Rectal smooth muscle tissue (tissue), 1 donor: ENCODE measurements at regions not wholly inside any gene's neighbourhood (a gene's known extent, or its start where the extent isn't known, plus 50 kb on each side); places are given as distances from the start of the nearest gene placed in this dataset.

Experiments
- H3K27ac ChIP-seq: one replicate; pipeline ENCODE4 v1.7.0; 2013; ENCODE audit warnings: low read depth, low read length, inconsistent platforms
- H3K27me3 ChIP-seq: one replicate; pipeline ENCODE4 v1.7.0; 2013; ENCODE audit warnings: low read length; ENCODE audit not compliant: control insufficient read depth, insufficient read depth
- H3K36me3 ChIP-seq: one replicate; pipeline ENCODE4 v1.7.0; 2013; ENCODE audit warnings: low read length; ENCODE audit not compliant: control insufficient read depth, insufficient read depth
- H3K4me1 ChIP-seq: one replicate; pipeline ENCODE4 v1.7.0; 2013; ENCODE audit warnings: low read length; ENCODE audit not compliant: control insufficient read depth, insufficient read depth
- H3K4me3 ChIP-seq: one replicate; pipeline ENCODE4 v1.7.0; 2013; ENCODE audit warnings: low read length
- H3K9ac ChIP-seq: one replicate; pipeline ENCODE4 v1.7.0; 2013; ENCODE audit warnings: low read length

- Histone ChIP-seq H3K27ac (no peak overlapping the region), H3K27me3 (peaks cover 11% of the 10 kb centered on the region), H3K36me3 (no peaks in the 10 kb centered on the region), H3K9ac (no peak overlapping the region), H3K4me3 (no peak overlapping the region), H3K4me1 (no peaks in the 10 kb centered on the region)
Observed at GRCh38 chr6:28585335-28585734, 59.7 kb downstream of the GPX5 start.

- no peaks in the 10 kb centered on the region for H3K4me1 ChIP-seq
- no peak overlapping the region for H3K9ac ChIP-seq
- H3K27me3 ChIP-seq = peaks cover 15% of the 10 kb centered on the region
- no peaks in the 10 kb centered on the region for H3K36me3 ChIP-seq
- H3K4me3 ChIP-seq = peak overlapping the region; percentile 79
- H3K27ac ChIP-seq = no peak overlapping the region
Observed at GRCh38 chr6:28586324-28586723, 60.6 kb downstream of the GPX5 start.

- no peaks in the 10 kb centered on the region for H3K36me3 ChIP-seq
- no peak overlapping the region for H3K27ac ChIP-seq
- H3K27me3 ChIP-seq = peaks cover 15% of the 10 kb centered on the region
- H3K4me3 ChIP-seq = peak overlapping the region; percentile 79
- peak overlapping the region; percentile 28 for H3K9ac ChIP-seq
- H3K4me1 ChIP-seq = no peaks in the 10 kb centered on the region
Observed at GRCh38 chr6:28586962-28587745, 61.5 kb downstream of the GPX5 start.

GRCh38 chr6:28587746-28588075 is 62.0 kb downstream of the GPX5 start:
- Histone ChIP-seq H3K9ac (no peak overlapping the region), H3K4me3 (peak overlapping the region; percentile 79), H3K27me3 (peaks cover 15% of the 10 kb centered on the region), H3K4me1 (no peaks in the 10 kb centered on the region), H3K27ac (no peak overlapping the region), H3K36me3 (no peaks in the 10 kb centered on the region)

GRCh38 chr6:28588666-28589065 is 63.0 kb downstream of the GPX5 start:
- H3K4me1 ChIP-seq = no peaks in the 10 kb centered on the region
- peaks cover 15% of the 10 kb centered on the region for H3K27me3 ChIP-seq
- H3K27ac ChIP-seq = no peak overlapping the region
- H3K4me3 ChIP-seq = no peak overlapping the region
- H3K9ac ChIP-seq = no peak overlapping the region
- no peaks in the 10 kb centered on the region for H3K36me3 ChIP-seq

- Histone ChIP-seq H3K36me3 (no peaks in the 10 kb centered on the region), H3K4me3 (no peak overlapping the region), H3K27ac (no peak overlapping the region), H3K9ac (no peak overlapping the region), H3K4me1 (no peaks in the 10 kb centered on the region), H3K27me3 (peaks cover 15% of the 10 kb centered on the region)
Observed at GRCh38 chr6:28589234-28589956, 63.7 kb downstream of the GPX5 start.

- no peak overlapping the region for H3K4me3 ChIP-seq
Observed at GRCh38 chr6:28589957-28590349, 64.3 kb downstream of the GPX5 start.

GRCh38 chr6:28597217-28597835 is 71.6 kb downstream of the GPX5 start:
- Histone ChIP-seq H3K36me3 (no peaks in the 10 kb centered on the region), H3K4me3 (no peak overlapping the region), H3K27ac (no peak overlapping the region), H3K4me1 (no peaks in the 10 kb centered on the region), H3K27me3 (no peaks in the 10 kb centered on the region), H3K9ac (no peak overlapping the region)

More at GRCh38 chr6:28589957-28590349, 64.3 kb downstream of the GPX5 start:
- Histone ChIP-seq H3K27ac (no peak overlapping the region), H3K4me1 (no peaks in the 10 kb centered on the region), H3K9ac (no peak overlapping the region), H3K27me3 (peaks cover 15% of the 10 kb centered on the region), H3K36me3 (no peaks in the 10 kb centered on the region)

GRCh38 chr6:28597924-28598722 is 72.4 kb downstream of the GPX5 start:
- H3K4me3 ChIP-seq = no peak overlapping the region
- no peaks in the 10 kb centered on the region for H3K27me3 ChIP-seq
- H3K36me3 ChIP-seq = no peaks in the 10 kb centered on the region
- H3K9ac ChIP-seq = no peak overlapping the region
- H3K27ac ChIP-seq = no peak overlapping the region
- H3K4me1 ChIP-seq = no peaks in the 10 kb centered on the region

GRCh38 chr6:28598757-28599686 is 73.3 kb downstream of the GPX5 start:
- Histone ChIP-seq H3K27ac (no peak overlapping the region), H3K36me3 (no peaks in the 10 kb centered on the region), H3K4me1 (no peaks in the 10 kb centered on the region), H3K27me3 (no peaks in the 10 kb centered on the region), H3K9ac (no peak overlapping the region), H3K4me3 (no peak overlapping the region)

GRCh38 chr6:28600245-28600644 is 74.6 kb downstream of the GPX5 start:
- Histone ChIP-seq H3K4me3 (no peak overlapping the region), H3K27me3 (no peaks in the 10 kb centered on the region), H3K4me1 (no peaks in the 10 kb centered on the region), H3K36me3 (no peaks in the 10 kb centered on the region), H3K9ac (no peak overlapping the region), H3K27ac (no peak overlapping the region)
